H9 (cell line): ENCODE measurements at regions not wholly inside any gene's neighbourhood (a gene's known extent, or its start where the extent isn't known, plus 50 kb on each side); places are given as distances from the start of the nearest gene placed in this dataset.

Source experiments
- DNase-seq: peaks from one replicate; pipeline ENCODE4 v3.0.0-alpha.2; 2017
- H2AFZ ChIP-seq: one replicate; pipeline ENCODE4 v1.6.1; 2013; ENCODE audit warnings: mild to moderate bottlenecking, low read length, control low read depth, moderate library complexity
- H2AK5ac ChIP-seq: 2 replicates; pipeline ENCODE4 v1.6.1; 2013; ENCODE audit warnings: low read length, control low read depth, mixed read lengths; ENCODE audit not compliant: insufficient read length
- H2BK120ac ChIP-seq: one replicate; pipeline ENCODE4 v1.6.1; 2013; ENCODE audit warnings: low read depth, mild to moderate bottlenecking, low read length, control low read depth, inconsistent platforms; ENCODE audit not compliant: poor library complexity, severe bottlenecking
- H2BK12ac ChIP-seq: 2 replicates; pipeline ENCODE4 v1.6.1; 2013; ENCODE audit warnings: low read length, control low read depth, mixed read lengths, low read depth; ENCODE audit not compliant: insufficient read length
- H2BK15ac ChIP-seq: 2 replicates; pipeline ENCODE4 v1.6.1; 2013; ENCODE audit warnings: low read depth, low read length, control low read depth
- H2BK20ac ChIP-seq: one replicate; pipeline ENCODE4 v1.6.1; 2013; ENCODE audit warnings: low read depth, mild to moderate bottlenecking, low read length, control low read depth, inconsistent platforms; ENCODE audit not compliant: poor library complexity, severe bottlenecking
- H2BK5ac ChIP-seq: 2 replicates; pipeline ENCODE4 v1.6.1; 2013; ENCODE audit warnings: low read length, control low read depth, mixed read lengths; ENCODE audit not compliant: insufficient read length
- H3K14ac ChIP-seq: 2 replicates; pipeline ENCODE4 v1.6.1; 2013; ENCODE audit warnings: low read length, control low read depth; ENCODE audit not compliant: insufficient read depth
- H3K18ac ChIP-seq: 2 replicates; pipeline ENCODE4 v1.6.1; 2013; ENCODE audit warnings: low read depth, mild to moderate bottlenecking, mixed read lengths, low read length, control low read depth; ENCODE audit not compliant: insufficient read length
- H3K23ac ChIP-seq: 2 replicates; pipeline ENCODE4 v1.6.1; 2013; ENCODE audit warnings: low read length, control low read depth, mixed read lengths, low read depth; ENCODE audit not compliant: insufficient read length
- H3K23me2 ChIP-seq: 2 replicates; pipeline ENCODE4 v1.6.1; 2013; ENCODE audit warnings: low read depth, mild to moderate bottlenecking, mixed read lengths, low read length, control low read depth; ENCODE audit not compliant: insufficient read length, poor library complexity, severe bottlenecking
- H3K27ac ChIP-seq: 2 replicates; pipeline ENCODE4 v1.5.1; 2013; ENCODE audit warnings: low read length, control low read depth, mixed read lengths, low read depth; ENCODE audit not compliant: insufficient read length
- H3K27me3 ChIP-seq: 2 replicates; pipeline ENCODE4 v1.6.1; 2013; ENCODE audit warnings: low read length, control low read depth, inconsistent platforms; ENCODE audit not compliant: insufficient read depth
- H3K4ac ChIP-seq: 2 replicates; pipeline ENCODE4 v1.6.1; 2013; ENCODE audit warnings: low read depth, mild to moderate bottlenecking, control low read depth, inconsistent platforms, low read length, moderate library complexity
- H3K4me1 ChIP-seq: 2 replicates; pipeline ENCODE4 v1.6.1; 2013; ENCODE audit warnings: low read length, control low read depth, inconsistent platforms; ENCODE audit not compliant: insufficient read depth
- H3K4me2 ChIP-seq: 2 replicates; pipeline ENCODE4 v1.6.1; 2013; ENCODE audit warnings: low read length, control low read depth, mixed read lengths; ENCODE audit not compliant: insufficient read length, insufficient read depth
- H3K56ac ChIP-seq: 2 replicates; pipeline ENCODE4 v1.6.1; 2013; ENCODE audit warnings: low read depth, mild to moderate bottlenecking, mixed read lengths, low read length, control low read depth; ENCODE audit not compliant: insufficient read length
- H3K79me1 ChIP-seq: 2 replicates; pipeline ENCODE4 v1.6.1; 2013; ENCODE audit warnings: low read depth, mild to moderate bottlenecking, moderate library complexity, low read length, control low read depth, inconsistent platforms; ENCODE audit not compliant: insufficient read depth, poor library complexity, severe bottlenecking
- H3K79me2 ChIP-seq: 2 replicates; pipeline ENCODE4 v1.6.1; 2013; ENCODE audit warnings: low read length, control low read depth, inconsistent platforms; ENCODE audit not compliant: insufficient read depth
- H3K9ac ChIP-seq: 2 replicates; pipeline ENCODE4 v1.6.1; 2013; ENCODE audit warnings: low read length, control low read depth, mixed read lengths; ENCODE audit not compliant: insufficient read length; ENCODE audit errors: extremely low read depth
- H3K9me3 ChIP-seq: one replicate; pipeline ENCODE4 v1.6.1; 2013; ENCODE audit warnings: low read depth, low read length, inconsistent platforms; ENCODE audit not compliant: control insufficient read depth
- H3T11ph ChIP-seq: one replicate; pipeline ENCODE4 v1.6.1; 2013; ENCODE audit warnings: mild to moderate bottlenecking, low read length, control low read depth, inconsistent platforms
- H4K20me1 ChIP-seq: one replicate; pipeline ENCODE4 v1.6.1; 2013; ENCODE audit not compliant: control insufficient read depth, insufficient read length, insufficient read depth
- H4K5ac ChIP-seq: 2 replicates; pipeline ENCODE4 v1.6.1; 2013; ENCODE audit warnings: low read depth, mild to moderate bottlenecking, mixed read lengths, low read length, control low read depth; ENCODE audit not compliant: insufficient read length
- H4K8ac ChIP-seq: replicated peaks from 2 replicates; pipeline ENCODE4 v1.6.1; 2013; ENCODE audit warnings: low read length, control low read depth, mixed read lengths, low read depth; ENCODE audit not compliant: insufficient read length
- H4K91ac ChIP-seq: 2 replicates; pipeline ENCODE4 v1.6.1; 2013; ENCODE audit warnings: low read depth, mild to moderate bottlenecking, moderate library complexity, mixed read lengths, low read length, control low read depth; ENCODE audit not compliant: insufficient read length
- H3K27ac Mint-ChIP-seq, 3 experiments: 2 replicates in 2 of 3; 3 replicates in 1 of 3; pipeline ENCODE4 v1.8.0; 2020 to 2021; ENCODE audit warnings: mixed read lengths in 3 of 3, mild to moderate bottlenecking in 1 of 3, moderate library complexity in 1 of 3
- H3K27me3 Mint-ChIP-seq: 2 replicates; pipeline ENCODE4 v1.8.0; 2021; ENCODE audit warnings: low read depth, mild to moderate bottlenecking, moderate library complexity, mixed read lengths
- H3K36me3 Mint-ChIP-seq, 3 experiments: 2 replicates in 2 of 3; 3 replicates in 1 of 3; pipeline ENCODE4 v1.8.0; 2020 to 2021; ENCODE audit warnings: low read depth in 3 of 3, mixed read lengths in 3 of 3; ENCODE audit not compliant: insufficient read depth in 1 of 3
- H3K4me1 Mint-ChIP-seq, 2 experiments: 2 replicates each; pipeline ENCODE4 v1.8.0; 2020; ENCODE audit warnings: mixed read lengths in 2 of 2
- H3K4me3 Mint-ChIP-seq, 2 experiments: 2 replicates in 1 of 2; 3 replicates in 1 of 2; pipeline ENCODE4 v1.8.0; 2020 to 2021; ENCODE audit warnings: mild to moderate bottlenecking in 2 of 2, mixed read lengths in 2 of 2, moderate library complexity in 1 of 2
- H3K9me3 Mint-ChIP-seq, 2 experiments: 2 replicates in 1 of 2; 3 replicates in 1 of 2; pipeline ENCODE4 v1.8.0; 2020; ENCODE audit warnings: mild to moderate bottlenecking in 2 of 2, mixed read lengths in 2 of 2, moderate library complexity in 1 of 2
- WGBS: extraction: QIAGEN DNeasy Blood & Tissue Kit; methylation state at CpG from one replicate; pipeline ENCODE4 v1.1.7; 2013; ENCODE audit warnings: missing lambda C conversion rate, low lambda C conversion rate, mixed read lengths; ENCODE audit not compliant: insufficient read length; ENCODE audit errors: extremely low coverage; 5-methylcytosine and 5-hydroxymethylcytosine counted together
- TF ChIP-seq, protein P1 (sequence below): fragments of 200-600 bp; sonication (generic); conservative IDR thresholded peaks from 3 replicates; pipeline ENCODE4 v1.8.0; 2021; ENCODE audit warnings: antibody characterized with exemption, mild to moderate bottlenecking

DNA sequence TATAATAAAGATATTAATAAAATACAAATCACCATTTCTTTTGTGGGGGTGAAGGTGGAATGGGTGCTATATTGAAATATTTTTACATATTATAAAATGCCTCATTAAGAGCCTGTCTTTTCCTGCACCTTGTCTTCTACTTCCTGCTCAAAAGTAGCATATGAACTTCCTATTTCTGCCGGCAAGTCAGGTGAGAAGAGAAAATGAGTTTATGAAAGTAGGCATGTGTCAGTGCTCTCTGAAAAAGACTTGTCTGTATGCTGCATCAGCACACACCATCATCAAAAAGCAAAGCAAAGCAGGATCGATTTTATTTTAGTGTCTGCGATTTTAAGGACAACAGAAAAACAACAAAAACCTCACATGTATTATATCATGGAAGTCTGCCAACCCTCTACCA lies 114.2 kb downstream of the RAP2A start:
- Histone ChIP-seq H3K4ac (no peak overlapping the region), H3K79me2 (no peaks in the 10 kb centered on the region), H3K27ac (no peak overlapping the region), H3K27me3 (no peaks in the 10 kb centered on the region), H2BK5ac (no peak overlapping the region), H3K18ac (no peak overlapping the region), H4K91ac (no peak overlapping the region), H2BK120ac (no peak overlapping the region), H2AFZ (no peak overlapping the region), H4K20me1 (no peaks in the 10 kb centered on the region), H3K9ac (no peak overlapping the region), H3T11ph (no peak overlapping the region), H2AK5ac (no peak overlapping the region), H2BK12ac (no peak overlapping the region), H4K8ac (no peak overlapping the region), H3K9me3 (no peaks in the 10 kb centered on the region), H3K56ac (no peak overlapping the region), H3K79me1 (no peaks in the 10 kb centered on the region), H3K4me1 (no peaks in the 10 kb centered on the region), H2BK20ac (no peak overlapping the region), H2BK15ac (no peak overlapping the region), H3K14ac (no peak overlapping the region), H3K23me2 (no peaks in the 10 kb centered on the region), H4K5ac (no peak overlapping the region), H3K4me2 (no peak overlapping the region), H3K23ac (no peak overlapping the region)
- peaks cover 3 to 6% of the 10 kb centered on the region in 2 experiments; a peak in 3 of 5 replicates for H3K9me3 Mint-ChIP-seq
- H3K4me3 Mint-ChIP-seq = no peak overlapping the region
- TF ChIP-seq, protein P1, sequence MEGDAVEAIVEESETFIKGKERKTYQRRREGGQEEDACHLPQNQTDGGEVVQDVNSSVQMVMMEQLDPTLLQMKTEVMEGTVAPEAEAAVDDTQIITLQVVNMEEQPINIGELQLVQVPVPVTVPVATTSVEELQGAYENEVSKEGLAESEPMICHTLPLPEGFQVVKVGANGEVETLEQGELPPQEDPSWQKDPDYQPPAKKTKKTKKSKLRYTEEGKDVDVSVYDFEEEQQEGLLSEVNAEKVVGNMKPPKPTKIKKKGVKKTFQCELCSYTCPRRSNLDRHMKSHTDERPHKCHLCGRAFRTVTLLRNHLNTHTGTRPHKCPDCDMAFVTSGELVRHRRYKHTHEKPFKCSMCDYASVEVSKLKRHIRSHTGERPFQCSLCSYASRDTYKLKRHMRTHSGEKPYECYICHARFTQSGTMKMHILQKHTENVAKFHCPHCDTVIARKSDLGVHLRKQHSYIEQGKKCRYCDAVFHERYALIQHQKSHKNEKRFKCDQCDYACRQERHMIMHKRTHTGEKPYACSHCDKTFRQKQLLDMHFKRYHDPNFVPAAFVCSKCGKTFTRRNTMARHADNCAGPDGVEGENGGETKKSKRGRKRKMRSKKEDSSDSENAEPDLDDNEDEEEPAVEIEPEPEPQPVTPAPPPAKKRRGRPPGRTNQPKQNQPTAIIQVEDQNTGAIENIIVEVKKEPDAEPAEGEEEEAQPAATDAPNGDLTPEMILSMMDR = no peak
- WGBS = no CpG with 5 or more reads among the region's 3 CpGs
- H3K4me1 Mint-ChIP-seq = peaks cover 6 to 11% of the 10 kb centered on the region in 2 experiments
- H3K27ac Mint-ChIP-seq = no peak overlapping the region
- DNase-seq = no peak
- peaks cover 0 to 3% (median 0%) of the 10 kb centered on the region in 3 experiments; a peak in 1 of 7 replicates for H3K36me3 Mint-ChIP-seq
- H3K27me3 Mint-ChIP-seq = no peaks in the 10 kb centered on the region
